GM12891 (cell line): ENCODE measurements at regions not wholly inside any gene's neighbourhood (a gene's known extent, or its start where the extent isn't known, plus 50 kb on each side); places are given as distances from the start of the nearest gene placed in this dataset.
"Not testable (repeated sequence)": the region's sequence is repeated elsewhere in the genome, so short reads cannot be mapped to it uniquely, and the experiment has no call there.

ENCODE experiments used
- DNase-seq: peaks from one replicate; pipeline ENCODE4 v3.0.0; 2011; ENCODE audit warnings: low spot score; ENCODE audit not compliant: insufficient read length
- FAIRE-seq: peaks from 2 replicates; lab custom pipeline; 2011; peaks lifted over from hg19 to GRCh38; lab: Jason Lieb, UNC
- PAX5 ChIP-seq: IDR thresholded peaks from 2 replicates; pipeline ENCODE4 v1.6.1; 2011; ENCODE audit warnings: low read length, moderate library complexity, mild to moderate bottlenecking; ENCODE audit not compliant: insufficient read depth, severe bottlenecking
- POLR2A ChIP-seq: IDR thresholded peaks from 2 replicates; pipeline ENCODE4 v1.6.1; 2011; ENCODE audit warnings: low read depth, low read length, control low read depth
- POLR2AphosphoS5 ChIP-seq: IDR thresholded peaks from 2 replicates; pipeline ENCODE4 v1.6.1; 2011; ENCODE audit warnings: low read depth, low read length, control low read depth
- POU2F2 ChIP-seq: IDR thresholded peaks from 2 replicates; pipeline ENCODE4 v1.6.1; 2011; ENCODE audit warnings: low read depth, mild to moderate bottlenecking, control low read depth, low read length, moderate library complexity
- SPI1 ChIP-seq: IDR thresholded peaks from 2 replicates; pipeline ENCODE4 v1.6.1; 2011; ENCODE audit warnings: low read depth, low read length, control low read depth
- TAF1 ChIP-seq: IDR thresholded peaks from 2 replicates; pipeline ENCODE4 v1.6.1; 2011; ENCODE audit warnings: low read depth, low read length, control low read depth

GRCh38 chr4:31787701-31788100 lies 1067.5 kb downstream of the PCDH7 start:
- TF ChIP-seq POU2F2 = no peak
- no peak for TF ChIP-seq PAX5
- no peak for TF ChIP-seq TAF1
- no peak for TF ChIP-seq POLR2AphosphoS5
- no peak for TF ChIP-seq SPI1
- TF ChIP-seq POLR2A = no peak
- FAIRE-seq (no peak), DNase-seq (no peak)

GRCh38 chr4:31788676-31789075 lies 1068.5 kb downstream of the PCDH7 start:
- TF ChIP-seq PAX5 (no peak), POLR2AphosphoS5 (no peak), SPI1 (no peak), TAF1 (no peak), POU2F2 (no peak), POLR2A (no peak)
- FAIRE-seq (no peak), DNase-seq (no peak)

- DNase-seq (no peak), FAIRE-seq (no peak)
- no peak for TF ChIP-seq SPI1
- TF ChIP-seq POLR2AphosphoS5 = no peak
- no peak for TF ChIP-seq PAX5
- no peak for TF ChIP-seq POLR2A
- TF ChIP-seq TAF1 = no peak
- TF ChIP-seq POU2F2 = no peak
These were observed 1071.5 kb downstream of the PCDH7 start for GRCh38 chr4:31791666-31792065.

GRCh38 chr4:31793907-31794306 lies 1073.7 kb downstream of the PCDH7 start:
- TF ChIP-seq POU2F2 (no peak), SPI1 (no peak), POLR2A (no peak), TAF1 (no peak), POLR2AphosphoS5 (no peak), PAX5 (no peak)
- FAIRE-seq = no peak
- no peak for DNase-seq

GRCh38 chr4:31797052-31797451 lies 1076.9 kb downstream of the PCDH7 start:
- not testable (repeated sequence) for DNase-seq, FAIRE-seq

- DNase-seq (no peak), FAIRE-seq (no peak)
- TF ChIP-seq SPI1 (no peak), POU2F2 (no peak), POLR2A (no peak), POLR2AphosphoS5 (no peak), TAF1 (no peak), PAX5 (no peak)
These were observed 1083.5 kb downstream of the PCDH7 start for GRCh38 chr4:31803526-31804195.

- FAIRE-seq (no peak), DNase-seq (no peak)
- no peak for TF ChIP-seq POLR2A
- no peak for TF ChIP-seq SPI1
- TF ChIP-seq PAX5 = no peak
- TF ChIP-seq TAF1 = no peak
- no peak for TF ChIP-seq POLR2AphosphoS5
- no peak for TF ChIP-seq POU2F2
These were observed 1086.9 kb downstream of the PCDH7 start for GRCh38 chr4:31807036-31807435.

GRCh38 chr4:31844350-31844749 lies 1124.2 kb downstream of the PCDH7 start:
- FAIRE-seq = no peak
- TF ChIP-seq POU2F2 (no peak), SPI1 (no peak), POLR2A (no peak), POLR2AphosphoS5 (no peak), TAF1 (no peak), PAX5 (no peak)
- DNase-seq = no peak

- DNase-seq (no peak), FAIRE-seq (no peak)
- TF ChIP-seq POLR2AphosphoS5 = no peak
- no peak for TF ChIP-seq SPI1
- TF ChIP-seq POLR2A = no peak
- no peak for TF ChIP-seq POU2F2
- TF ChIP-seq TAF1 = no peak
- TF ChIP-seq PAX5 = no peak
These were observed 1131.8 kb downstream of the PCDH7 start for GRCh38 chr4:31851946-31852345.

- FAIRE-seq (no peak), DNase-seq (no peak)
- TF ChIP-seq PAX5 (no peak), POU2F2 (no peak), SPI1 (no peak), POLR2A (no peak), POLR2AphosphoS5 (no peak), TAF1 (no peak)
These were observed 1157.3 kb downstream of the PCDH7 start for GRCh38 chr4:31877429-31877828.

- not testable (repeated sequence) for FAIRE-seq, DNase-seq
These were observed 1160.7 kb downstream of the PCDH7 start for GRCh38 chr4:31880837-31881236.

- DNase-seq = no peak
- TF ChIP-seq SPI1 = no peak
- TF ChIP-seq POU2F2 = no peak
- TF ChIP-seq PAX5 = no peak
- no peak for TF ChIP-seq TAF1
- TF ChIP-seq POLR2AphosphoS5 = no peak
- TF ChIP-seq POLR2A = no peak
- FAIRE-seq = no peak
These were observed 1176.2 kb downstream of the PCDH7 start for GRCh38 chr4:31896349-31896748.
